HEK293 (cell line): ENCODE measurements at regions not wholly inside any gene's neighbourhood (a gene's known extent, or its start where the extent isn't known, plus 50 kb on each side); places are given as distances from the start of the nearest gene placed in this dataset.

ENCODE experiments used
- CTCF ChIA-PET: fragments of 350-600 bp; formaldehyde crosslinking; extraction: SDS; loops from one replicate; lab custom pipeline; 2021; ENCODE audit warnings: antibody characterized with exemption; lab: Yijun Ruan, JAX
- POLR2A ChIA-PET: fragments of 300-600 bp; formaldehyde crosslinking; extraction: SDS; loops from one replicate; lab custom pipeline; 2020; ENCODE audit warnings: antibody characterized with exemption, inconsistent platforms; lab: Yijun Ruan, JAX
- H3K27ac ChIP-seq: fragments of 200-500 bp; sonication (Bioruptor generic); 2 replicates; pipeline ENCODE4 v1.5.1; 2014; ENCODE audit warnings: low read depth, low read length, control low read depth, inconsistent platforms; ENCODE audit errors: extremely low read depth
- H3K36me3 ChIP-seq, 2 experiments: fragments of 200-500 bp in 1 of 2; sonication (Bioruptor generic) in 1 of 2; 1 replicate in 1 of 2; 2 replicates in 1 of 2; pipeline ENCODE4 v1.5.1; 2014 to 2017; ENCODE audit warnings: inconsistent platforms in 2 of 2, low read length in 2 of 2; ENCODE audit not compliant: control insufficient read depth in 2 of 2, insufficient read depth in 1 of 2
- H3K4me1 ChIP-seq: fragments of 200-500 bp; sonication (Bioruptor generic); 2 replicates; pipeline ENCODE4 v1.5.1; 2014; ENCODE audit warnings: mild to moderate bottlenecking, low read length, inconsistent platforms; ENCODE audit not compliant: control insufficient read depth, insufficient read depth
- H3K4me3 ChIP-seq: 2 replicates; pipeline ENCODE4 v1.5.1; 2011; ENCODE audit warnings: low read depth, mild to moderate bottlenecking, control low read depth, low read length, moderate library complexity
- H3K9me3 ChIP-seq: fragments of 200-500 bp; sonication (Bioruptor generic); 2 replicates; pipeline ENCODE4 v1.5.1; 2014; ENCODE audit warnings: low read depth, low read length, inconsistent platforms; ENCODE audit not compliant: control insufficient read depth, insufficient read depth
- GFI1B ChIP-seq: fragments of 450-650 bp; formaldehyde crosslinking; IDR thresholded peaks from 2 replicates; pipeline ENCODE4 v1.5.1; 2016; ENCODE audit warnings: missing biosample characterization, missing genetic modification characterization
- GLIS2 ChIP-seq: fragments of 450-650 bp; formaldehyde crosslinking; IDR thresholded peaks from 2 replicates; pipeline ENCODE4 v1.5.1; 2016; ENCODE audit warnings: missing biosample characterization, missing genetic modification characterization
- KLF10 ChIP-seq: fragments of 450-650 bp; IDR thresholded peaks from 2 replicates; pipeline ENCODE4 v1.5.1; 2018; ENCODE audit warnings: missing biosample characterization, mild to moderate bottlenecking, missing genetic modification characterization
- REPIN1 ChIP-seq: fragments of 450-650 bp; formaldehyde crosslinking; IDR thresholded peaks from 2 replicates; pipeline ENCODE4 v1.5.1; 2017; ENCODE audit warnings: missing biosample characterization, missing genetic modification characterization, low read depth
- SP3 ChIP-seq: fragments of 450-650 bp; formaldehyde crosslinking; IDR thresholded peaks from 2 replicates; pipeline ENCODE4 v1.5.1; 2016; ENCODE audit warnings: missing biosample characterization, missing genetic modification characterization
- ZBTB21 ChIP-seq: fragments of 450-650 bp; formaldehyde crosslinking; IDR thresholded peaks from 2 replicates; pipeline ENCODE4 v1.5.1; 2017; ENCODE audit warnings: missing biosample characterization, missing genetic modification characterization
- ZFP41 ChIP-seq: fragments of 450-650 bp; formaldehyde crosslinking; IDR thresholded peaks from 2 replicates; pipeline ENCODE4 v1.5.1; 2016; ENCODE audit warnings: missing biosample characterization, missing genetic modification characterization, borderline replicate concordance
- ZNF140 ChIP-seq: fragments of 450-650 bp; formaldehyde crosslinking; IDR thresholded peaks from 2 replicates; pipeline ENCODE4 v1.5.1; 2016; ENCODE audit warnings: missing biosample characterization, missing genetic modification characterization
- ZNF202 ChIP-seq: fragments of 450-650 bp; formaldehyde crosslinking; IDR thresholded peaks from 2 replicates; pipeline ENCODE4 v1.5.1; 2016; ENCODE audit warnings: missing biosample characterization, missing genetic modification characterization, borderline replicate concordance
- ZNF221 ChIP-seq: fragments of 450-650 bp; formaldehyde crosslinking; IDR thresholded peaks from 2 replicates; pipeline ENCODE4 v1.5.1; 2017; ENCODE audit warnings: missing biosample characterization, missing genetic modification characterization, borderline replicate concordance
- ZNF223 ChIP-seq: fragments of 450-650 bp; formaldehyde crosslinking; IDR thresholded peaks from 2 replicates; pipeline ENCODE4 v1.5.1; 2016; ENCODE audit warnings: missing biosample characterization, missing genetic modification characterization
- ZNF311 ChIP-seq: fragments of 450-650 bp; formaldehyde crosslinking; IDR thresholded peaks from 2 replicates; pipeline ENCODE4 v1.5.1; 2017; ENCODE audit warnings: missing biosample characterization, missing genetic modification characterization, borderline replicate concordance
- ZNF366 ChIP-seq: fragments of 450-650 bp; formaldehyde crosslinking; conservative IDR thresholded peaks from 2 replicates; pipeline ENCODE4 v1.5.1; 2016; ENCODE audit warnings: missing biosample characterization, missing genetic modification characterization
- ZNF514 ChIP-seq: fragments of 450-650 bp; formaldehyde crosslinking; IDR thresholded peaks from 2 replicates; pipeline ENCODE4 v1.5.1; 2016; ENCODE audit warnings: missing biosample characterization, missing genetic modification characterization
- ZNF518A ChIP-seq: fragments of 450-650 bp; formaldehyde crosslinking; conservative IDR thresholded peaks from 2 replicates; pipeline ENCODE4 v1.5.1; 2016; ENCODE audit warnings: low read depth, missing biosample characterization, missing genetic modification characterization
- ZNF560 ChIP-seq: fragments of 450-650 bp; formaldehyde crosslinking; IDR thresholded peaks from 2 replicates; pipeline ENCODE4 v1.5.1; 2017; ENCODE audit warnings: missing biosample characterization, missing genetic modification characterization, borderline replicate concordance
- ZNF585B ChIP-seq: fragments of 450-650 bp; formaldehyde crosslinking; IDR thresholded peaks from 2 replicates; pipeline ENCODE4 v1.5.1; 2016; ENCODE audit warnings: missing biosample characterization, missing genetic modification characterization
- ZNF621 ChIP-seq: fragments of 450-650 bp; formaldehyde crosslinking; IDR thresholded peaks from 2 replicates; pipeline ENCODE4 v1.5.1; 2017; ENCODE audit warnings: missing biosample characterization, missing genetic modification characterization
- ZNF660 ChIP-seq: fragments of 450-650 bp; IDR thresholded peaks from 2 replicates; pipeline ENCODE4 v1.5.1; 2018; ENCODE audit warnings: missing biosample characterization, mild to moderate bottlenecking, missing genetic modification characterization
- ZNF768 ChIP-seq: fragments of 450-650 bp; formaldehyde crosslinking; IDR thresholded peaks from 2 replicates; pipeline ENCODE4 v1.5.1; 2018; ENCODE audit warnings: missing biosample characterization, mild to moderate bottlenecking, missing genetic modification characterization
- ZNF777 ChIP-seq: fragments of 450-650 bp; formaldehyde crosslinking; IDR thresholded peaks from 2 replicates; pipeline ENCODE4 v1.5.1; 2017; ENCODE audit warnings: missing biosample characterization, missing genetic modification characterization, borderline replicate concordance
- ZNF843 ChIP-seq: fragments of 450-650 bp; formaldehyde crosslinking; IDR thresholded peaks from 2 replicates; pipeline ENCODE4 v1.5.1; 2016; ENCODE audit warnings: missing biosample characterization, missing genetic modification characterization
- TF ChIP-seq, protein P1 (sequence below): fragments of 450-650 bp; formaldehyde crosslinking; IDR thresholded peaks from 2 replicates; pipeline ENCODE4 v1.5.1; 2016; ENCODE audit warnings: missing biosample characterization, missing genetic modification characterization
- TF ChIP-seq, protein P2 (sequence below): fragments of 450-650 bp; formaldehyde crosslinking; IDR thresholded peaks from 2 replicates; pipeline ENCODE4 v1.5.1; 2016; ENCODE audit warnings: missing biosample characterization, missing genetic modification characterization
- TF ChIP-seq, protein P3 (sequence below): sonication (generic); formaldehyde crosslinking; IDR thresholded peaks from 2 replicates; pipeline ENCODE4 v1.8.1; 2022; ENCODE audit warnings: mild to moderate bottlenecking, moderate library complexity, missing genetic modification reagents

- Histone ChIP-seq H3K4me1 (no peaks in the 10 kb centered on the region), H3K4me3 (no peak overlapping the region), H3K36me3 (no peaks in the 10 kb centered on the region), H3K27ac (no peak overlapping the region), H3K9me3 (no peaks in the 10 kb centered on the region)
- no peak for TF ChIP-seq ZNF140 (tag by site-specific recombination)
- TF ChIP-seq, protein P1, sequence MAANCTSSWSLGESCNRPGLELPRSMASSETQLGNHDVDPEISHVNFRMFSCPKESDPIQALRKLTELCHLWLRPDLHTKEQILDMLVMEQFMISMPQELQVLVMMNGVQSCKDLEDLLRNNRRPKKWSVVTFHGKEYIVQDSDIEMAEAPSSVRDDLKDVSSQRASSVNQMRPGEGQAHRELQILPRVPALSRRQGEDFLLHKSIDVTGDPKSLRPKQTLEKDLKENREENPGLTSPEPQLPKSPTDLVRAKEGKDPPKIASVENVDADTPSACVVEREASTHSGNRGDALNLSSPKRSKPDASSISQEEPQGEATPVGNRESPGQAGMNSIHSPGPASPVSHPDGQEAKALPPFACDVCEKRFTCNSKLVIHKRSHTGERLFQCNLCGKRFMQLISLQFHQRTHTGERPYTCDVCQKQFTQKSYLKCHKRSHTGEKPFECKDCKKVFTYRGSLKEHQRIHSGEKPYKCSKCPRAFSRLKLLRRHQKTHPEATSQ (tag by site-specific recombination) = no peak
- no peak for TF ChIP-seq ZNF223 (tag by site-specific recombination)
- TF ChIP-seq KLF10 = no peak
- TF ChIP-seq, protein P2, sequence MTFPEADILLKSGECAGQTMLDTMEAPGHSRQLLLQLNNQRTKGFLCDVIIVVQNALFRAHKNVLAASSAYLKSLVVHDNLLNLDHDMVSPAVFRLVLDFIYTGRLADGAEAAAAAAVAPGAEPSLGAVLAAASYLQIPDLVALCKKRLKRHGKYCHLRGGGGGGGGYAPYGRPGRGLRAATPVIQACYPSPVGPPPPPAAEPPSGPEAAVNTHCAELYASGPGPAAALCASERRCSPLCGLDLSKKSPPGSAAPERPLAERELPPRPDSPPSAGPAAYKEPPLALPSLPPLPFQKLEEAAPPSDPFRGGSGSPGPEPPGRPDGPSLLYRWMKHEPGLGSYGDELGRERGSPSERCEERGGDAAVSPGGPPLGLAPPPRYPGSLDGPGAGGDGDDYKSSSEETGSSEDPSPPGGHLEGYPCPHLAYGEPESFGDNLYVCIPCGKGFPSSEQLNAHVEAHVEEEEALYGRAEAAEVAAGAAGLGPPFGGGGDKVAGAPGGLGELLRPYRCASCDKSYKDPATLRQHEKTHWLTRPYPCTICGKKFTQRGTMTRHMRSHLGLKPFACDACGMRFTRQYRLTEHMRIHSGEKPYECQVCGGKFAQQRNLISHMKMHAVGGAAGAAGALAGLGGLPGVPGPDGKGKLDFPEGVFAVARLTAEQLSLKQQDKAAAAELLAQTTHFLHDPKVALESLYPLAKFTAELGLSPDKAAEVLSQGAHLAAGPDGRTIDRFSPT = no peak
- no peak for TF ChIP-seq ZNF777 (tag by site-specific recombination)
- TF ChIP-seq ZNF221 (tag by site-specific recombination) = no peak
- ChIA-PET CTCF (no interaction called here), POLR2A (no interaction called here)
Observed at GRCh38 chr3:157751386-157751785, 248.2 kb upstream of the VEPH1 start.

DNA sequence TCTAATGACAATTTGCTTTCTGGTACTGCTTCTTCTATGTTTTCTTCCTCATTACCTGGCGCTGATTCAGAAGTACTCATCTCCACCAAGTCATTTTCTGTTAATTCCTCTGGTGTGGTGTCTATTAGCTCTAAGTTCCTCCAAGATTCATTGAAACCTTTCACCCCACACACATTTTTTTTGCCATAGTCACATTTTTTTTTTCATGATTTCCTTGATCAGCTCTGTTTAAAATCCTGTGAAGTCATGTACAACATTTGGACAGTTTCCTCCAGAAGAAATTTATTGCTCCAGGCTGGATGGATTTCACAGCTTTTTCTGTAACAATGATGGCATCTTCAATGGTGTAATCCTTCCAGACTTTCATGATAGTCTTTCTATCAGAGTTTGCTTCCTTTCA, 243.2 kb upstream of the VEPH1 start:
- H3K27ac ChIP-seq = no peak overlapping the region
- ChIA-PET POLR2A (no interaction called here), CTCF (no interaction called here)
- no peak overlapping the region for H3K4me3 ChIP-seq
- H3K4me1 ChIP-seq = no peaks in the 10 kb centered on the region
- H3K36me3 ChIP-seq = no peaks in the 10 kb centered on the region
- no peak for TF ChIP-seq ZNF621
- TF ChIP-seq GFI1B (tag by site-specific recombination) = no peak
- no peak for TF ChIP-seq REPIN1
- no peaks in the 10 kb centered on the region for H3K9me3 ChIP-seq

DNA sequence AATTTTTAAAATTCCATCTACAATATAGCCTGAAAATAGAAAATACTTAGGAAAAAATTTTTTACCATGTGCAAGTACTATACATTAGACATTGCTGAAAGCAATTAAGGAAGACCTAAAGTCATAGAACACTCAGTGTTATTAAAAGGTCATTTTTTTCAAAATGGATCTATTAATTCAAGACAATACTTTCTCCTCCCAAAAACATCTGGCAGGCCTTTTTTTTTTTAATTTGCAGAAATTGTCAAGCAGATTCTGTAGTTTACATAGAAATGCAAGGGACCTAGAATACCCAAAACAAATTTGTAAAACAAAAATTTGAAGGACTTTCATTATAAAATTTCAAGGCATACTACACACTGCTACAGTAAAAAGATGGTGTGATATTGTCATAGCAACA, 238.4 kb upstream of the VEPH1 start:
- no peaks in the 10 kb centered on the region for H3K4me1 ChIP-seq
- no peak overlapping the region for H3K27ac ChIP-seq
- H3K4me3 ChIP-seq = no peak overlapping the region
- ChIA-PET POLR2A (no interaction called here), CTCF (no interaction called here)
- no peaks in the 10 kb centered on the region for H3K36me3 ChIP-seq
- no peaks in the 10 kb centered on the region for H3K9me3 ChIP-seq
- TF ChIP-seq ZNF311 (tag by site-specific recombination) (no peak), ZNF514 (no peak), ZBTB21 (tag by site-specific recombination) (no peak), ZNF768 (tag by site-specific recombination) (no peak), ZFP41 (no peak), ZNF660 (tag by site-specific recombination) (no peak), GLIS2 (tag by site-specific recombination) (no peak), SP3 (tag by site-specific recombination) (no peak), ZNF560 (tag by site-specific recombination) (no peak), ZNF366 (tag by site-specific recombination) (no peak), ZNF585B (no peak), ZNF202 (tag by site-specific recombination) (no peak), ZNF843 (no peak), ZNF518A (tag by site-specific recombination) (no peak)
- TF ChIP-seq, protein P3, sequence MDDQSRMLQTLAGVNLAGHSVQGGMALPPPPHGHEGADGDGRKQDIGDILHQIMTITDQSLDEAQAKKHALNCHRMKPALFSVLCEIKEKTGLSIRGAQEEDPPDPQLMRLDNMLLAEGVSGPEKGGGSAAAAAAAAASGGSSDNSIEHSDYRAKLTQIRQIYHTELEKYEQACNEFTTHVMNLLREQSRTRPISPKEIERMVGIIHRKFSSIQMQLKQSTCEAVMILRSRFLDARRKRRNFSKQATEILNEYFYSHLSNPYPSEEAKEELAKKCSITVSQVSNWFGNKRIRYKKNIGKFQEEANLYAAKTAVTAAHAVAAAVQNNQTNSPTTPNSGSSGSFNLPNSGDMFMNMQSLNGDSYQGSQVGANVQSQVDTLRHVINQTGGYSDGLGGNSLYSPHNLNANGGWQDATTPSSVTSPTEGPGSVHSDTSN (CRISPR knock-in tag) = no peak
